ENCODE measurements at regions not wholly inside any gene's neighbourhood (a gene's known extent, or its start where the extent isn't known, plus 50 kb on each side); places are given as distances from the start of the nearest gene placed in this dataset.
A peak's percentile ranks its signal among the peaks of the same experiment; 100 is the strongest.
"Not testable (repeated sequence)": the region's sequence is repeated elsewhere in the genome, so short reads cannot be mapped to it uniquely, and the experiment has no call there.

GRCh38 chr5:12570688-12571087 is 666.4 kb upstream of the CTNND2 start:
- H3K4me3 ChIP-seq (ENCODE audit: insufficient read length, low read depth) = no peak overlapping the region
- DNase-seq (ENCODE audit: low read depth, low spot score) = no peak
- H3K4me1 ChIP-seq (ENCODE audit: insufficient read depth, insufficient read length) = no peaks in the 10 kb centered on the region
- TF ChIP-seq YY1 (IDR thresholded peaks at IDR 0.05; ENCODE audit: insufficient read depth, insufficient read length) (no peak), SUZ12 (IDR thresholded peaks at IDR 0.05; ENCODE audit: extremely low read depth, insufficient read depth, insufficient read length) (no peak), ZNF274 (IDR thresholded peaks at IDR 0.05; ENCODE audit: low read depth, low read length) (no peak)
- no peaks in the 10 kb centered on the region for H3K27me3 ChIP-seq (ENCODE audit: insufficient read depth, insufficient read length)
- no peaks in the 10 kb centered on the region for H3K9me3 ChIP-seq (ENCODE audit: insufficient read depth, low read length)
- no peaks in the 10 kb centered on the region for H3K36me3 ChIP-seq (ENCODE audit: insufficient read depth, insufficient read length, low read length)
- H3K9ac ChIP-seq (ENCODE audit: insufficient read length, low read depth) = no peak overlapping the region

GRCh38 chr5:12566441-12566840 is 662.2 kb upstream of the CTNND2 start:
- Histone ChIP-seq H3K4me3 (ENCODE audit: insufficient read length, low read depth) (no peak overlapping the region), H3K36me3 (ENCODE audit: insufficient read depth, insufficient read length, low read length) (no peaks in the 10 kb centered on the region), H3K9me3 (ENCODE audit: insufficient read depth, low read length) (no peaks in the 10 kb centered on the region), H3K27me3 (ENCODE audit: insufficient read depth, insufficient read length) (no peaks in the 10 kb centered on the region), H3K4me1 (ENCODE audit: insufficient read depth, insufficient read length) (no peaks in the 10 kb centered on the region), H3K9ac (ENCODE audit: insufficient read length, low read depth) (no peak overlapping the region)
- no peak for TF ChIP-seq SUZ12 (IDR thresholded peaks at IDR 0.05; ENCODE audit: extremely low read depth, insufficient read depth, insufficient read length)
- no peak for TF ChIP-seq YY1 (IDR thresholded peaks at IDR 0.05; ENCODE audit: insufficient read depth, insufficient read length)
- no peak for DNase-seq (ENCODE audit: low read depth, low spot score)

- Histone ChIP-seq H3K36me3 (ENCODE audit: insufficient read depth, insufficient read length, low read length) (no peaks in the 10 kb centered on the region), H3K27me3 (ENCODE audit: insufficient read depth, insufficient read length) (no peaks in the 10 kb centered on the region), H3K4me1 (ENCODE audit: insufficient read depth, insufficient read length) (no peaks in the 10 kb centered on the region), H3K9ac (ENCODE audit: insufficient read length, low read depth) (no peak overlapping the region), H3K4me3 (ENCODE audit: insufficient read length, low read depth) (no peak overlapping the region), H3K9me3 (ENCODE audit: insufficient read depth, low read length) (no peaks in the 10 kb centered on the region)
- DNase-seq (ENCODE audit: low read depth, low spot score) = no peak
- TF ChIP-seq ZNF274 (IDR thresholded peaks at IDR 0.05; ENCODE audit: low read depth, low read length) = no peak
- no peak for TF ChIP-seq YY1 (IDR thresholded peaks at IDR 0.05; ENCODE audit: insufficient read depth, insufficient read length)
- TF ChIP-seq SUZ12 (IDR thresholded peaks at IDR 0.05; ENCODE audit: extremely low read depth, insufficient read depth, insufficient read length) = no peak
Observed at GRCh38 chr5:12557012-12557411, 652.8 kb upstream of the CTNND2 start.

- Histone ChIP-seq H3K4me1 (ENCODE audit: insufficient read depth, insufficient read length) (no peaks in the 10 kb centered on the region), H3K27me3 (ENCODE audit: insufficient read depth, insufficient read length) (no peaks in the 10 kb centered on the region), H3K9me3 (ENCODE audit: insufficient read depth, low read length) (no peaks in the 10 kb centered on the region), H3K9ac (ENCODE audit: insufficient read length, low read depth) (no peak overlapping the region), H3K4me3 (ENCODE audit: insufficient read length, low read depth) (no peak overlapping the region), H3K36me3 (ENCODE audit: insufficient read depth, insufficient read length, low read length) (no peaks in the 10 kb centered on the region)
- no peak for DNase-seq (ENCODE audit: low read depth, low spot score)
- TF ChIP-seq YY1 (IDR thresholded peaks at IDR 0.05; ENCODE audit: insufficient read depth, insufficient read length) (no peak), SUZ12 (IDR thresholded peaks at IDR 0.05; ENCODE audit: extremely low read depth, insufficient read depth, insufficient read length) (no peak), ZNF274 (IDR thresholded peaks at IDR 0.05; ENCODE audit: low read depth, low read length) (no peak)
Observed at GRCh38 chr5:12526113-12526512, 621.9 kb upstream of the CTNND2 start.

GRCh38 chr5:12522116-12522515 is 617.9 kb upstream of the CTNND2 start:
- Histone ChIP-seq H3K9ac (ENCODE audit: insufficient read length, low read depth) (no peak overlapping the region), H3K4me1 (ENCODE audit: insufficient read depth, insufficient read length) (no peaks in the 10 kb centered on the region), H3K9me3 (ENCODE audit: insufficient read depth, low read length) (no peaks in the 10 kb centered on the region), H3K27me3 (ENCODE audit: insufficient read depth, insufficient read length) (no peaks in the 10 kb centered on the region), H3K36me3 (ENCODE audit: insufficient read depth, insufficient read length, low read length) (no peaks in the 10 kb centered on the region), H3K4me3 (ENCODE audit: insufficient read length, low read depth) (no peak overlapping the region)
- no peak for DNase-seq (ENCODE audit: low read depth, low spot score)
- TF ChIP-seq YY1 (IDR thresholded peaks at IDR 0.05; ENCODE audit: insufficient read depth, insufficient read length) (no peak), ZNF274 (IDR thresholded peaks at IDR 0.05; ENCODE audit: low read depth, low read length) (no peak), SUZ12 (IDR thresholded peaks at IDR 0.05; ENCODE audit: extremely low read depth, insufficient read depth, insufficient read length) (no peak)

- not testable (repeated sequence) for H3K27me3 ChIP-seq (ENCODE audit: insufficient read depth, insufficient read length); H3K9ac ChIP-seq (ENCODE audit: insufficient read length, low read depth); H3K36me3 ChIP-seq (ENCODE audit: insufficient read depth, insufficient read length, low read length); H3K9me3 ChIP-seq (ENCODE audit: insufficient read depth, low read length); H3K4me3 ChIP-seq (ENCODE audit: insufficient read length, low read depth); H3K4me1 ChIP-seq (ENCODE audit: insufficient read depth, insufficient read length)
- peak; percentile 35 for DNase-seq (ENCODE audit: low read depth, low spot score)
Observed at GRCh38 chr5:12504983-12505382, 600.7 kb upstream of the CTNND2 start.

- Histone ChIP-seq H3K9ac (ENCODE audit: insufficient read length, low read depth) (no peak overlapping the region), H3K27me3 (ENCODE audit: insufficient read depth, insufficient read length) (no peaks in the 10 kb centered on the region), H3K36me3 (ENCODE audit: insufficient read depth, insufficient read length, low read length) (no peaks in the 10 kb centered on the region), H3K9me3 (ENCODE audit: insufficient read depth, low read length) (no peaks in the 10 kb centered on the region), H3K4me1 (ENCODE audit: insufficient read depth, insufficient read length) (no peaks in the 10 kb centered on the region), H3K4me3 (ENCODE audit: insufficient read length, low read depth) (no peak overlapping the region)
- DNase-seq (ENCODE audit: low read depth, low spot score) = no peak
- TF ChIP-seq SUZ12 (IDR thresholded peaks at IDR 0.05; ENCODE audit: extremely low read depth, insufficient read depth, insufficient read length) (no peak), ZNF274 (IDR thresholded peaks at IDR 0.05; ENCODE audit: low read depth, low read length) (no peak), YY1 (IDR thresholded peaks at IDR 0.05; ENCODE audit: insufficient read depth, insufficient read length) (no peak)
Observed at GRCh38 chr5:12488161-12488560, 583.9 kb upstream of the CTNND2 start.

GRCh38 chr5:12480487-12480886 is 576.2 kb upstream of the CTNND2 start:
- Histone ChIP-seq H3K9me3 (ENCODE audit: insufficient read depth, low read length) (no peaks in the 10 kb centered on the region), H3K4me1 (ENCODE audit: insufficient read depth, insufficient read length) (no peaks in the 10 kb centered on the region)
- TF ChIP-seq YY1 (IDR thresholded peaks at IDR 0.05; ENCODE audit: insufficient read depth, insufficient read length) = no peak
- TF ChIP-seq ZNF274 (IDR thresholded peaks at IDR 0.05; ENCODE audit: low read depth, low read length) = no peak
- no peak for TF ChIP-seq SUZ12 (IDR thresholded peaks at IDR 0.05; ENCODE audit: extremely low read depth, insufficient read depth, insufficient read length)

More at GRCh38 chr5:12480487-12480886, 576.2 kb upstream of the CTNND2 start:
- no peak for DNase-seq (ENCODE audit: low read depth, low spot score)
- no peak overlapping the region for H3K4me3 ChIP-seq (ENCODE audit: insufficient read length, low read depth)
- H3K9ac ChIP-seq (ENCODE audit: insufficient read length, low read depth) = no peak overlapping the region
- H3K27me3 ChIP-seq (ENCODE audit: insufficient read depth, insufficient read length) = no peaks in the 10 kb centered on the region
- H3K36me3 ChIP-seq (ENCODE audit: insufficient read depth, insufficient read length, low read length) = no peaks in the 10 kb centered on the region

All from NT2/D1 (cell line).